Activated naive CD4-positive, alpha-beta T cell treated with anti-CD3 and anti-CD28 coated beads, Interleukin-2, amount 50 U/mL, for 16 hours (primary cell): ENCODE measurements at regions not wholly inside any gene's neighbourhood (a gene's known extent, or its start where the extent isn't known, plus 50 kb on each side); places are given as distances from the start of the nearest gene placed in this dataset.
A peak's percentile ranks its signal among the peaks of the same experiment; 100 is the strongest.

Source experiments
- DNase-seq: peaks from one replicate; pipeline ENCODE4 v3.0.0-alpha.2; 2020

DNA sequence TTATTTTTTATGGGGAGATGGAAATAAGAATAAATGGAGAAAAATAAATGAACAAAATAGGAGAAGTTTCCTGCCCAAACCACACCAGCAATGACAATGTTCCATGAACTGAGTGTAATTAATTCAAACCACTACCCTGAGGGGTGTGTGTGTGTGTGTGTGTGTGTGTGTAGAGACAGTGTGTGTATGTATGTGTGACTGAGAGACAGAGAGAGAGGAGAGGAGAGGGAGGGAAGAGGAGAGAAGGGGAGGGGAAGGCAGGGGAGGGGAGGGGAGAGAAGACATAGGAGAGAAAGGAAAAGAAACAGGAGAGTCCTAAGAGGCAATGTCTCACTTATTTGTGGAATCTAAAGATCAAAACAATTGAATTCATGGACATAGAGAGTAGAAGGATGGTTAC lies 65.0 kb upstream of the POU2AF1 start:
- DNase-seq = no peak

DNA sequence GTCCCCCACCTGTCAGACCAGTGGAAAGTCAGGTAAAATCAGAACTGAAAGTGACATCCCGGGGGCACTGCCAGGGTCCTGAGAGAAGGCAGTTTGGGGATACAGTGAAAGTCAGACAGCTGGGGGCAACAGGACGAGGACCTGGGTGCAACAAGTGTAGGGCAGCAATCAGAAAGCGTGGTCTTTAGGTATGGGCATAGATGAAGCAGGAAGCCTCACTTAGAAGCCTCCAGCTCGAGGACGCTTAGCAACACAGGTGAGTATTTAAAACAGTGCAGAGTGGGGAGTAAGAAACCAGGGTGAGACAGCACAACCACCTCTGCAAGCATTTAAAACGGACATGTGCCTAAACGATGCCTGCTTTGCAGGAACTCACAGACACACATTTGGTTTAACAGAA lies 64.6 kb upstream of the POU2AF1 start:
- no peak for DNase-seq

DNA sequence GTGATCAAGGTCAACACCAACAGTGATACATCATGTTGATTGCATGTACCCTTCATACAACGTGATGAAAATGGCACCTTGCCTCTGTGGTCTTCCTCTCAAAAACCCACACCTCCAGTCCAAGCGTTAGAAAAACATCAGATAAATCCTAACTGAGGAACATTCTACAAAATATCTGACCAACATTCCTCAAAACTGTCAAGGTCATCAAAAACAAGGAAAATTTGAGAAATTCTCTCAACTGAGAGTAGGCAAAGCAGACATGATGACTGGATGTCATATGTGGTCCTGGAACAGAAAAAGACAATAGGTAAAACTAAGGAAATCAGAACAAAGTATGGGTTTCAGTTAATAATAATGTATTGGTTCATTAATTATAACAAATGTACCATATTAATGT lies 64.0 kb upstream of the POU2AF1 start:
- no peak for DNase-seq

DNA sequence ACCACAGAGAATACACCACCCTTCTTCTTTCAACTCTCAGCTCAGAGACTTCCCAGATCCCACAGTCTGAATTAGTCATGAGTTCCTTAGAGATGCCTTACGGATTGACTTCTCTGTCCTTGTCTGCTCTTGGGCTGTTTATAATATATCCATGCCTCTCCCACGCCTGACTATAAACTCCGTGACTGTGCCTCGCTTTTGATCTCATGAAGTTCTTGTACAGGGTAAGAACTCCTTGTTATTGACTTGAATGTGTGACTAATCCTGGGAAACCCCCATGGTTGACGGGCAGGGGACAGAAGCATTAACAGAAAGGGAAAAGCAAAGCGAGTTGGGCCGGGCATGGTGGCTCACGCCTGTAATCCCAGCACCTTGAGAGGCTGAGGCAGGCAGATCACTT lies 62.4 kb upstream of the POU2AF1 start:
- no peak for DNase-seq

DNA sequence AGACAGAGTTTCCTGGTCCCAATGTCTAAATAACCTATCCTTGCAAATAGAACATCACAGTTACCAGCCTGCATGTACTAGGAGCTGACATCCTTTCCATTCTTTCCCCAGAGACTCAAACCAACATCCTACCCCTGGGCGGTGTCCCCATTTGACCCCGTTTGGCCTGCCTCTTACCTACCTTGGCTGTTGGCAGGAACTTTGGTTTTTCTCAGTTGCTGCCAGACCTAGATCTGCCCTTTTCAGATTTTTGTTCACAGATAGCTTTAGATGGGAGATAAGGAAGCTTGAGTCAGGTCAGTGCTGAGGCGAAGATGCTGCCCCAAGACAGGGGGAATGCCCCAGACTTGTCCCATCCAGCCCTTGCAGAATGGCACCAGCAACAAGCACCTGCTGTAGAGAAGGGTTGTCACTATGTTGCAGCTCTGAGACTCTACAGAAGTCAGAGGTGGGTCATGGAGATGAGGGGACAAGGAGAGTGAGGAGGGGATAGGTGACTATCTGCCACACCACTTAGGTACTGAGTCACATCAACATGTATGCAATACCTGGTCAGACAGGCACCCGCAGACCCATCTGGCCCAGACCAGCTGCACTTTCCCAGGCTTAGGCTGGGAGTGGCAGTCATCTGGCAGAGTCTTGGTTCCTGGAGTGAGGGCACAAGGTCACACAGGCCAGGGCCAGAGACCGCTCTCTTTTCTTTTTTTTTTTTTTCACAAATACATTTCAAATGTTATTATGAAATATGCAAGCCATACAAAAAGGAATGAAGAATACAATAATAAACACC lies 61.5 kb upstream of the POU2AF1 start:
- DNase-seq = no peak

DNA sequence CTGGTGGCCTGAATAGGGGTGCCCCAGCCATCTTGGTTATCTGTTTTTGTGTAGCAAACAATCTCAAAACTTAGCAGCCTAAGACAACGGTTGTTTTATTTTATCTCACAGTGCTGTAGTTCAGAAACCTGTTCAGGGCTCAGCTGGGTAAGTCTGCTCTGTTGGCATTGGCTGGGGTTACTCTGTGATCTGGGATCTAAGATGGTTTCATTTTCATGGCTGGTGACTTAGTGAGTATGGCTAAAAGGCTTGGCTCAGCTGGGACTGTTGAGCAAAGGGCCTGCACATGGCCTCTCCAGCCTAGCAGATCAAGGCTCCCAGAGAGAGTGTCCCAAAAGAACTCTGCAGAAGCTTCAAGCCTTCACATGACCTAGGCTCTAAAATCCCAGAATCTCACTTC lies 60.8 kb upstream of the POU2AF1 start:
- no peak for DNase-seq

DNA sequence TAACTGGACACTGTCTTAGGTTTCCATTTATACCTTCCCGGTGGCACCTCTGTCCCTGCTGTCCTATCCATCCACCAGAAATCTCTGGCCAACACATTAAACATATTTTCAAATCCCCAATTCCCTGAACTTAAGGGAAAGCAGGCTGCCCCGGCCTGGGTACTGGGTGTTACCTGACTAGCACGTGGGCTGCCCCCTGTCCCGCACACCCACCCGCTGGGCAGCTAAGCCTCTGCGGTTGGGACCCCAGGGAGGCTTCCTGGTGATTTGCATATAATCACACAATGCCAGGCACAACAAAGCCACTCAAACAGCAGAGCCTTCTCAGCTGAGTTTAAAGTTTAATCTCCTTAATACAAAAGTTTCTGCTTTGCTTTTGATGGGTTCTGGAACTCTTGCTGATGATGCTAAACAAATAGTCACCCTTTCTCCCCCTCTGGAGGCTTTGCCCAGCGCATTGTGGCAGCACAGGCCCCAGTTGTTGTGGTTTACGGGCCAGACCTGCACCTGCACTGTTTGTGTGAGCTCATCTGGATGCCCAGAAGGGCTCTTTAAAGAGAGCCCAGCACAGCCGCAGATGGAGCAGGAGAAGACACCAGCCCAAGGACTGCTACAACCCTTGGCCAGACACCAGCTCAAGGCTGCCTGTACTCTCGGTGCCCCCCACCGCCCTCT lies 59.9 kb upstream of the POU2AF1 start:
- DNase-seq = no peak

DNA sequence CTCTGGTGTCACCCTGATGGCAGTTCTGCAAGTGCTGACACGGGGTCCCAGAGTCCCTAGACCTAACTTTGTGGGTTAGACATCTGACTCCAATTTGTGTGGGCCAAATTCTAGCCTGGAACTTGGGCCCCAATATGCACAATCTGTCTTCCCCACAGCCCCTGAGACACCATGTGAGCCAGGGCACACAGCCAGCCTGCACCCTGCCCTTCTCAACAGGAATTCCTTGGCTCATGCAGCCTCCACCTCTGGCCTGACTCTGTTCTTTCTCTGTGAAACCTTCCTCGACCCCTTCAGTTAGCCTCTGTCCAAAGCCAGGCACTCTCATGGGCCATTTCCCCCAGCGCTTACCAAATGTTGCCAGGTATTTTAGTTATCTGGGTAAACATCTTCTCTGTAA lies 59.1 kb upstream of the POU2AF1 start:
- no peak for DNase-seq

DNA sequence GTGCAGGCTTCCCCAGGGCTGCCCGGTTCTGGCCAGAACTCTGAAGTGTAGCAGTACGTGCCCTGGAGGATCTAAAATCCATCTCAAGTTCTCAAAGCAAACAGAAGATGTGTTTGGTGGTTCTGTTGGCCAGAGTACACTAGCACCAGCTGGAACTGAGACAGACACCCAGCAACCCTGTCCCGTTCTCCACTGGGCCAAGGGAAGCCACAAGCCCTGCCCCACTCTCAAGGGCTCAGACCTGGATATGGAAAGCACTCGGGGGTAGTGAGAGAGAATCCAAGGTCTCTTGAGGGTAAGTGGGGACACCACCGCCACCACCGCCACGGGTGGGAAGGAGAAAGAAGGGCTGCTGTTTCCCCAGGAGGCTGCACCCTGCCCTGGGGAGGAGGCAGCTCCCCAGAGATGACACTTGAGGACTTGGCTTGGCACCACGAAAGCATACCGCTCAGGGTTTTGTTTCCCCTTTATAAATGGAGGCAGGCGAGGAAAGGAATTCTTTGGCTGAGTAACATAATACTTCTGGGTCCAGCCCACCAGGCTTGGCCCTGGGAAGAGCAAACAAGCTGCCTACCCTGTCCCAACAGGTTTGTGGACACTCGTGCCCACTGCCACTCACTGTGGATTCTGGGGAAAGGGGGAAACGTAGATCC lies 56.1 kb upstream of the POU2AF1 start:
- DNase-seq = no peak

DNA sequence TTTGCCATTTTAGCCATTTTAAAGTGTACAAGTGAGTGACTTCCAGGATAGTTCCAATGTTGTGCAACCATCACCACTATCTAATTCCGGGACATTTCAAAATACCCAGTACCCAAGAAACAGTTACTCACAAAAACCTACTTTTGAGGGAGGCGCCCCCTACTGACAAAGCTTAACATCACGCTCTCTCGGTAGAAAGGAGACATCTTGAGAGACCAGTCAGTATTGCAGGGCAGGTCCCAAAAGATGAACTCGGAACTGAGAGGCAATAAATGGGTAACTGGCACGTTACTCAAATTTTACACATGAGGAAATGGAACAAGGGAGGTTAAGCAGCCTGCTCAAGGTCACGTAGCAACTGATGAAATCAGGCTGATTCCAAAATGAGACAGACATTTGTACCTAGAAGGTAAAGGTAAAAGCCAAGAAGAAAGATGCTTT lies 50.0 kb upstream of the POU2AF1 start:
- peak; percentile 59 for DNase-seq
